Activated CD4-positive, alpha-beta memory T cell treated with anti-CD3 and anti-CD28 coated beads, Interleukin-2, amount 10 ng/mL, durations not matched to agents 7 days and 5 days (primary cell): ENCODE measurements at regions not wholly inside any gene's neighbourhood (a gene's known extent, or its start where the extent isn't known, plus 50 kb on each side); places are given as distances from the start of the nearest gene placed in this dataset.

Source experiments
- CTCF ChIA-PET: fragments of 350-600 bp; sonication (Branson Sonifier 250); formaldehyde crosslinking; loops from one replicate; lab custom pipeline; 2021; ENCODE audit warnings: antibody characterized with exemption, inconsistent platforms; lab: Charles Lee
- POLR2A ChIA-PET: fragments of 350-600 bp; sonication (Branson Sonifier 250); formaldehyde crosslinking; loops from one replicate; lab custom pipeline; 2021; ENCODE audit warnings: antibody characterized with exemption; lab: Charles Lee
- DNase-seq: peaks from one replicate; pipeline ENCODE4 v3.0.0-alpha.2; 2020
- H3K27ac Mint-ChIP-seq: one replicate; pipeline ENCODE4 v1.8.0; 2021; ENCODE audit warnings: mild to moderate bottlenecking, mixed read lengths
- H3K27me3 Mint-ChIP-seq: one replicate; pipeline ENCODE4 v1.8.0; 2021; ENCODE audit warnings: mixed read lengths
- H3K36me3 Mint-ChIP-seq: one replicate; pipeline ENCODE4 v1.8.0; 2021; ENCODE audit warnings: low read depth, mixed read lengths
- H3K4me1 Mint-ChIP-seq: one replicate; pipeline ENCODE4 v1.8.0; 2021; ENCODE audit warnings: mixed read lengths
- H3K4me3 Mint-ChIP-seq: one replicate; pipeline ENCODE4 v1.8.0; 2021; ENCODE audit warnings: mild to moderate bottlenecking, mixed read lengths
- H3K9me3 Mint-ChIP-seq: one replicate; pipeline ENCODE4 v1.8.0; 2021; ENCODE audit warnings: mixed read lengths

DNA sequence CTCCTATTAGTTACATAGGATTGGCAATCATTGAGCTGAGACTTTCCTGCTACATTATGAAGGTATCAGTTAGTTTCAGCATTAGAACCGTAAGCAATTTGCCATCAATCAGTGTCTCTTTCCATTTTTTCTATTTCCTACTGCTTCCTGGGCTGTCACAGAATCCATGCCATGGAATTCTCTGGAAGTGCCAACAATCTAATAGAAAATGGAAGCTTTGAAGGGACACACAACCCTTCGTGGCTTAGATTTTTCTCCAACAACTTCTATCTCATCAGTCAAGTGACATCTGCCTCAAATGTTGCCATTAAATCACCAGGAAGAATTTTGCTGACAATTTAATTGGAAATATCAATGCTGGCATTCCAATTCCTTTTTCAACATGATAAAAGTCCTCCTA lies 183.5 kb upstream of the PARD3B start:
- Mint-ChIP-seq H3K4me3 (no peak overlapping the region), H3K9me3 (no peaks in the 10 kb centered on the region), H3K27ac (no peak overlapping the region), H3K4me1 (no peaks in the 10 kb centered on the region), H3K36me3 (no peaks in the 10 kb centered on the region), H3K27me3 (peaks cover 1% of the 10 kb centered on the region)
- DNase-seq, result no peak
- POLR2A ChIA-PET, result no interaction called here
- CTCF ChIA-PET, result no interaction called here

DNA sequence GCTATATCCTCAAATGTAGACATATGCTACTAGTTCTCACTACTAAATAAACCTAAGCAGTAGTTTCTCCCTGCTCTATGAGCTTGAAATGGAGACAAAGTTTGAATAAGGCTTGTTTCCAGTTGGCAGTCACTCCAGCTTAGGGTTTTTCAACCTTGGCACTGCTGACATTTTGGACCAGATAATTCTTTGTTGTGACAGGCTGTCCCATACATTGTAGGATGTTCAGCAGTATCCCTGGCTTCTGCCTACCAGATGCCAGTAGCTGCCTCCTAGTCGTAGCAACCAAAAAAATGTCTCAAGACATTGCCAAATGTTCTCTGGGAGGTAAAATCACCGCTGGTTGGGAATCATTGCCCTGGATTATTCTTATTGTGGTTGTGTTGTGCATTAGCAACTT lies 182.7 kb upstream of the PARD3B start:
- DNase-seq, result no peak
- Mint-ChIP-seq H3K27ac (no peak overlapping the region), H3K4me3 (no peak overlapping the region), H3K4me1 (no peaks in the 10 kb centered on the region), H3K9me3 (no peaks in the 10 kb centered on the region), H3K27me3 (no peaks in the 10 kb centered on the region), H3K36me3 (no peaks in the 10 kb centered on the region)
- ChIA-PET CTCF (no interaction called here), POLR2A (no interaction called here)

DNA sequence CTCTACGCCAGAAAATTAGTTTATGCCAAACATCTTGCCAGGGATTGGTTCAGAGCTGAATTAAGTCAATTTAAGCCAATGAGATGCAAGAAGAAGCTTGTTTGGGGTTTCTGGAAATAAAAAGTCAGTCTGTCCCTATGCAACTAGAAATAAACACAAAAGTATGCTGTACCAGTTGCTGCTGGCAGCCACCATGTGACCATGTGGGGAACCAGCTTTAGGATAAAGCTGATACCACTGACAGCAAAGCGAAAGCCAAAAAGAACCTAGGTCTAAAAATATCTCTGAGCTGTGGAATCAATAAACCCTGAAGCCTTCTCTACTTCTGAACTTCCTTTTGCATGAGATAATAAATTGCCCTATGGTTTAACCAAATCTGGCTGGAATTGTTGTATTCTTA lies 181.8 kb upstream of the PARD3B start:
- Mint-ChIP-seq H3K27me3 (peaks cover 3% of the 10 kb centered on the region), H3K4me3 (no peak overlapping the region)

DNA sequence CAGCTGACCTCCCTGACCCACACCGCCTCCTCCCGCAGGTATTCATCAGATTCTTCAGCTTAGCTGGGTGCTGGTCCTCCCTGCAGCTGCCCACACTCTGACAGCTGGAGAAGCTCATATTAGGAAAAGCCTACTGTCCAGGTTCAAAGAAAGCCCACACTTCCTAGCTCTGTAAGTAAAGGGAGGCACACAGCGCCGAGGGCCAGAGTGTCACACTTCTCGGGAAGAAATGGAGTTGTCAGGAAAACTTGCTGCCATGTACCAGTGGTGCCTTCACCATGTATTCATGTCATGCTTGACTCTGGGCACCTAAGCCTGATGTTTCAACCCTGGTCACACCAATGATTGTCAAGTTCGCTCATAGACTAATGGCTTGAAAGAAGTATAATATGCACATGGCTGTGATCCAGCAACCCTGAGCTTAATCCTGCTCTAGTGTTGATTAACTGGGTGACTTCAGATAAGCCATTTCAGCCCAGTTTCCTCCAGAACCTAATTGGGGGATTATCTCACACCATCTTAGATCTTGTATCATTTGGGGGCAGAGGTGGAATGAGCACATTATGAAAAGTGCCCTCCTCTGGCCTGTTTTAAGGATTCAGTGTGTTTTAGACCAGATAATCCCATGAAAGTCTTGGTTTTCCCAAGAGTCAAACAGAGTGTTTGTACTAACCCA lies 180.3 kb upstream of the PARD3B start:
- Mint-ChIP-seq H3K4me3 (no peak overlapping the region), H3K9me3 (no peaks in the 10 kb centered on the region), H3K27me3 (peaks cover 7% of the 10 kb centered on the region), H3K4me1 (no peaks in the 10 kb centered on the region), H3K27ac (no peak overlapping the region), H3K36me3 (no peaks in the 10 kb centered on the region)
- ChIA-PET POLR2A (no interaction called here), CTCF (no interaction called here)
- DNase-seq, result no peak

More for the DNA sequence above, 181.8 kb upstream of the PARD3B start:
- no peaks in the 10 kb centered on the region for H3K4me1 Mint-ChIP-seq
- ChIA-PET CTCF (no interaction called here), POLR2A (no interaction called here)
- no peaks in the 10 kb centered on the region for H3K9me3 Mint-ChIP-seq
- no peak overlapping the region for H3K27ac Mint-ChIP-seq
- no peaks in the 10 kb centered on the region for H3K36me3 Mint-ChIP-seq
- DNase-seq, result no peak

DNA sequence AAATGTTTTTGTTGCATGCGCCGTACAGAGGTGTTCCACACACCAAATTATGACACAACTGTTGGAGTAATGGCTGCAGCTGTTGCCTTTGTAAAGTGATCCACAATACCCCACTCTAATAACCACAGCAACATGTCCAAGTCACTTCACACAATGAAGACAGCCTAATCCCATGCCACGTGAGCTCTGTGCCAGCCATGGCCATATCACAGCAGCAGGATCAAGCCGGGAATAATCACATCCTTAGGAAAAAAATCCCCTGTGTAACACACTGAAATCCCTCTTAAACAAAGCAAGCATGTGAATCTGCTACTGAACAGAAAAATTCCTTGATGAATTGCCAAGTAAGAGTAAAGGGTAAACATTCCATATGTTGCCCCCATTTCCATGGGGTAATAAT lies 179.5 kb upstream of the PARD3B start:
- H3K9me3 Mint-ChIP-seq, result no peaks in the 10 kb centered on the region
- no peaks in the 10 kb centered on the region for H3K36me3 Mint-ChIP-seq
- ChIA-PET POLR2A (no interaction called here), CTCF (no interaction called here)
- no peak overlapping the region for H3K4me3 Mint-ChIP-seq
- no peak for DNase-seq
- H3K27ac Mint-ChIP-seq, result no peak overlapping the region
- H3K4me1 Mint-ChIP-seq, result no peaks in the 10 kb centered on the region
- peaks cover 11% of the 10 kb centered on the region for H3K27me3 Mint-ChIP-seq

DNA sequence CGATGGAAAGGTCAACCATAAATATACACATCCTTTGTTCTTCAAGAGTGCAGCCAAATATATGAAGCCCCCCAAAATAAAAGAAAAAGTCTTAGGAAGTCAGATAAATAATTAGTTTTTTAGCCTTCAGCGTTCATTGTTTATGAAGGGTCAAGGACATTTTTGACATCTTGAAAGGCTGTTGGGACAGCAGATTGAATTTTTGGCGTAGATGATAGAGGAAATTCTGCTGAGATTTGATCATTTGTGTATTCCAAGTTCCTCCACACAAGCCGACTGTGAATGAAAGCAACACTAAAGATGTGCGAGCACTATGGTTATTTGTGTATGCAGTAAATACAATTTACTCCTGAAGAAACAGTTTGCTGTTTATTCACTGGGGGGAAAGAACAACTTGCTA lies 177.8 kb upstream of the PARD3B start:
- H3K36me3 Mint-ChIP-seq, result no peaks in the 10 kb centered on the region
- no peaks in the 10 kb centered on the region for H3K4me1 Mint-ChIP-seq
- H3K27me3 Mint-ChIP-seq, result peaks cover 11% of the 10 kb centered on the region
- DNase-seq, result no peak
- H3K27ac Mint-ChIP-seq, result no peak overlapping the region
- POLR2A ChIA-PET, result no interaction called here
- no peak overlapping the region for H3K4me3 Mint-ChIP-seq
- CTCF ChIA-PET, result no interaction called here
- no peaks in the 10 kb centered on the region for H3K9me3 Mint-ChIP-seq

DNA sequence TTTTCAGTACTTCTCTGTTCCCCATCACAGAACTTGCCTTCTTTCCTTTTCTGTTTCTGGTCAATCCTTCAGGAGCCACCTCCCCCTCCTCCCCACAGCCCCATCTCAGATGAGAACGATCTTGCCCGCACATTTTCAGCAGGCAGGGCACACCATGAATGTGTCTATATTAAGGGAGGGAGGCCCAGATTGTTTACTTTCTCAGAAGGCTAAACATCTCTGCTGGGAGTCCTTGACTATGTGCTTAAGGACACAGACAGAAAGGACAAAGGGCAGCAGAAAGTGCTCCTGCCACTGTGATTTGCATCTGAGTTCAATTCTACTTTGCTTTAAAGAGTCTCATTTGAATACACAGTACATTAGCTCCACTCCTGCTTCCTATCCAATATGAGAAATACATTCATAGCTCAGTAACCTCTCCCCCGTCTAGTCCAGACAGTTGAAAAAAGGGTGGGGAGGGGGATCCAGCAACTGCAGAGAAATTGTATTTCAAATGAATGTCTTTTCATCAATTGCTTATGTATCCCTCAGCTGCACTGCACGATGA lies 175.0 kb upstream of the PARD3B start:
- Mint-ChIP-seq H3K27me3 (peaks cover 11% of the 10 kb centered on the region), H3K4me3 (no peak overlapping the region), H3K9me3 (no peaks in the 10 kb centered on the region), H3K27ac (no peak overlapping the region), H3K4me1 (no peaks in the 10 kb centered on the region), H3K36me3 (no peaks in the 10 kb centered on the region)
- DNase-seq, result no peak
- CTCF ChIA-PET, result no interaction called here
- POLR2A ChIA-PET, result no interaction called here

DNA sequence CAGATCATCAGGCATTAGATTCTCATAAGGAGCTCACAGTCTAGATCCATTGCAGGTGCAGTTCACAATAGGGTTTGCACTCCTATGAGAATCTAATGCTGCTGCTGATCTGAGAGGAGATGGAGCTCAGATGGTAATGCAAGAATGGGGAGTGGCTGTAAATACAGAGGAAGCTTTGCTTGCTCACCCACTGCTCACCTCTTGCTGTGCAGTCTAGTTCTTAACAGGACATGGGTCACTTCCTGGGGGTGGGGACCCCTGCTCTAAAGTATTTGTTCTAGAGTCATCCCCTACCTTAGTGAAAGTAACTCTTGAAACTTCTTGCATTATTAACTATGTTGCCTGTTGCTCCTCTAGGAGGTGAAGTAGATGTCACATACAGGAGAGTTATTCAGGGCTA lies 171.3 kb upstream of the PARD3B start:
- no peak overlapping the region for H3K4me3 Mint-ChIP-seq
- H3K27ac Mint-ChIP-seq, result no peak overlapping the region
- H3K27me3 Mint-ChIP-seq, result peaks cover 7% of the 10 kb centered on the region
- CTCF ChIA-PET, result no interaction called here
- H3K9me3 Mint-ChIP-seq, result no peaks in the 10 kb centered on the region
- POLR2A ChIA-PET, result no interaction called here
- no peak for DNase-seq
- H3K36me3 Mint-ChIP-seq, result no peaks in the 10 kb centered on the region
- no peaks in the 10 kb centered on the region for H3K4me1 Mint-ChIP-seq

DNA sequence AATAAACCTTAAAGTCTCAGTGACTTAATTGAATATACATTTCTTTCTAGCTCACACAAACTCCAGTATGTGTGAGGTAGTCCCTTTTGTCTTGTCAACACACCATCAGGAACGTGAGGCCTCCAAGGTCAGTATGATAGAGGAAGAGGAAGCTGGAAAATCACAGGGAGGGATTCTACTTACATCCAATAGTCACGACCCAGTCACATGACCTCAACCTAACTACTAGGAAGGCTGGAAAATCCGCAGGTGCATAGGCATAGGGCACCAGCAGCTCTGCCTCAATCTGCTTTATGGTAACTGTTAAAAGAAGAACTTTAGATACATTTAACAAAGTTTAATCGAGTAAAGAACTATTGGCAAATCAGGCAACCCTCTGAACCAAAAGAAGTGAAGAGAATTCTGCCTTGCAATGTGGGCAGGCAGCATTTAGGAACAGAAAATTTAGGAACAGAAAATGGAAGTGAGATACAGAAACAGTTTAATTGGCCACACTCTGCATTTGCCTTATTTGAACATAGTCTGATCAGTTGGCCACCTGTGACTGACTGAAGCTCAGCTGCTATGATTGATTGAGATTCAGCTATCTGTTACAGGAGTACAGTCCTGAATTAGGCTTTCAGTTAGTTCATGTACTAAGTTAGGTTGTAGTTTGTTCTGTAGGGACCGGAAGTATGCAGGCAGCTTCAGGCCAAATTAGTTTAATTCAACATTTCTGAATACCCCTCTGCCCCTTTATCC lies 165.0 kb upstream of the PARD3B start:
- Mint-ChIP-seq H3K4me1 (no peaks in the 10 kb centered on the region), H3K36me3 (no peaks in the 10 kb centered on the region), H3K4me3 (no peak overlapping the region), H3K27ac (no peak overlapping the region), H3K9me3 (peaks cover 2% of the 10 kb centered on the region), H3K27me3 (peaks cover 4% of the 10 kb centered on the region)
- no peak for DNase-seq
- POLR2A ChIA-PET, result no interaction called here
- CTCF ChIA-PET, result interaction anchor here (1.2 kb wide), 1 partner anchor 8 kb away, joined by 3 read pairs; no protein-coding TSS in a partner anchor

DNA sequence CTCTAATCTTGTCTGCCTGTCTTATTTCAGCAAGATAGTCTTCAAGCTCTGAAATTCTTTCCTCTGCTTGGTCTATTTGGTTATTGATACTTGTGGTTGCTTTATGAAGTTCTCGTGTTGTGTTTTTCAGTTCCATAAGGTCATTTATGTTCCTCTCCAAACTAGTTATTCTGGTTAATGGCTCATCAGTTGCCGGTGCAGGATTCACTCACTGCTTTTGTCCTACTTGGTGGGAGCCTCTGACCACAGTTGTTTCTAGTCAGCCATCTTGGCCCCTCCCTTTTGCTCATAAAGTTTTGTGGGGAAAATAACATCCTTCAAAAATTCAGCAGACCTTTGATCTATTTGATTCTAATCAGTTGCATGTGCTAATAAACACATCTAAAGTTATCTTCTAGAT lies 158.6 kb upstream of the PARD3B start:
- H3K4me1 Mint-ChIP-seq, result no peaks in the 10 kb centered on the region
- H3K27ac Mint-ChIP-seq, result no peak overlapping the region
- peaks cover 6% of the 10 kb centered on the region for H3K27me3 Mint-ChIP-seq
- POLR2A ChIA-PET, result no interaction called here
- H3K36me3 Mint-ChIP-seq, result no peaks in the 10 kb centered on the region
- no peaks in the 10 kb centered on the region for H3K9me3 Mint-ChIP-seq
- no peak for DNase-seq
- CTCF ChIA-PET, result no interaction called here
- H3K4me3 Mint-ChIP-seq, result no peak overlapping the region

DNA sequence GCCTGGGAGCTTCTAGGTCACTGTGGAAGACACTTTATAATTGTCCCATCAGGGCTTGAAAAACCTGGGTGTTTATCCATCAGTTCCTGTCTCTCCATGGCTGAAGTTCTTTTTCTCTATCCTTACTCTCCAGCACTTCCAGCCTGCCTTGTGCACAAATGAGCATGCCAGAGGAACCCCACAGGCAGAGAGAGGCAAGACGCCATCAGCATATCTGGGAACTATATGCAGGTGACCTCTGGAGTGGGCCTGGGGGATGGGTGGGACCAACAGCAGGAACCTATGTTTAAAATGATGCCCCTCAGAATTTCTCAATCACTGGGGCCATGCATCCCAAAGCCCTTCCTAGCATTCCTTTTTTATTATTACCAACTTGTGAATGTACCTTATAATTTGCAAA lies 156.2 kb upstream of the PARD3B start:
- POLR2A ChIA-PET, result no interaction called here
- no peak for DNase-seq
- CTCF ChIA-PET, result interaction anchor here (0.6 kb wide), 1 partner anchor 200 kb away, joined by 3 read pairs; no protein-coding TSS in a partner anchor
- peaks cover 10% of the 10 kb centered on the region for H3K27me3 Mint-ChIP-seq
- H3K27ac Mint-ChIP-seq, result no peak overlapping the region
- H3K4me3 Mint-ChIP-seq, result no peak overlapping the region
- no peaks in the 10 kb centered on the region for H3K9me3 Mint-ChIP-seq
- no peaks in the 10 kb centered on the region for H3K36me3 Mint-ChIP-seq
- no peaks in the 10 kb centered on the region for H3K4me1 Mint-ChIP-seq

DNA sequence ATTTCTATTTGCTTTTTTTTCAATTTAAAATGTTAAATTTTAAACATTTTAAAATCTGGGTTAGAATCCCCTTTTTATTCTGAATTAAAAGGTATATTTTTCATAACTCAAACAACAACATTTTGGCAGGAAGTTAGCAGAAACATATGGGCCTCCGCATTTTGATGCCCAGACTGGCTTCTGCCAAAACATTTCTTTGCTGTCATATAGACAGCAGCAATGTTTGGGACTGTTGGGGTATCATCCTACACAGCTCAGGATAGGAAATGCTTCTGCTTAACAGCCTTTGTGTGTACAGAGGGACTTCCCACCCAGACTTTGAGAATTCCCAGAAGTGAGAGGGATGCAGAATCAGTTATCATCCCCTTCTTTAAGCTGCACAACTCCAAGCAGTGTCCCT lies 155.4 kb upstream of the PARD3B start:
- ChIA-PET CTCF (no interaction called here), POLR2A (no interaction called here)
- Mint-ChIP-seq H3K27me3 (peaks cover 11% of the 10 kb centered on the region), H3K36me3 (no peaks in the 10 kb centered on the region), H3K4me3 (no peak overlapping the region), H3K27ac (no peak overlapping the region), H3K4me1 (no peaks in the 10 kb centered on the region), H3K9me3 (no peaks in the 10 kb centered on the region)
- no peak for DNase-seq

DNA sequence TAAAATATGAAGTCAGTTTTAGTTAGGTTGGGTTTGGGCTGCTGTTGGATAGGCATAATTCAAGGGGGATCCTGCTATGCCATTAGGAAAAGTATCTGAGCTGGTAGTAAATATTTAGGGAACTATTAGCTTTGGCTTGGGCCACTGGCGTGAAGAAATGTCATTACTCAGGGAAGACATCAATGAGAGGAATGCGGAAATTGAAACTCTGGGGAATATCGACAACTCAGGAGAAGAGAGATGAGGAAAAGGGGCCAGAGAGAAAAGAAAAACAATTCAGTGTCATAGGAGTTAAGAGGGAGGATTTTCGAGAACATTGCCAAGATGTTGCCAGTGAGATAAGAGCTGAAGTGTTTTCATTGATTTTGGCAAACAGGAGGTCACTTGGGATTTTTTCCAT lies 149.7 kb upstream of the PARD3B start:
- Mint-ChIP-seq H3K27me3 (peaks cover 10% of the 10 kb centered on the region), H3K4me3 (no peak overlapping the region), H3K9me3 (no peaks in the 10 kb centered on the region), H3K4me1 (no peaks in the 10 kb centered on the region), H3K27ac (no peak overlapping the region), H3K36me3 (no peaks in the 10 kb centered on the region)
- CTCF ChIA-PET, result no interaction called here
- no peak for DNase-seq
- POLR2A ChIA-PET, result no interaction called here

DNA sequence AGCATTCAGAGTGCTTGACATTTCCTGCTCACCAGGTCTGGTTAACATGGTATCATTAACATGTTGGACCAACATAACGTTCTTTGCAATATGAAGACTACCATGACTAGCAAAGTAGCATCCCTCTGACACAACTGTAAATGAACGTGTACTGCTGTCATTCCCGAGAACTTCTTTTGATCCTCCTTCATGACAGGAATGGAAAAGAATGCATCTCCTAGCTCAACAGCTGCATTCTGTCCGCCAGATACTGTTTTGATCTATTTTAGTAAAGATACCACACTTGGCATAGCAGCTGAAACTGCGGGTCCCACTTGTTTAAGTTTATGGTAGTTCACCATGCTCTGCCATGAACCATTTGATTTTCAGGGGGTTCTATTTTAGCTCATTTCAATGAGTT lies 144.2 kb upstream of the PARD3B start:
- Mint-ChIP-seq H3K36me3 (no peaks in the 10 kb centered on the region), H3K27ac (no peak overlapping the region), H3K4me3 (no peak overlapping the region), H3K4me1 (no peaks in the 10 kb centered on the region), H3K27me3 (peaks cover 7% of the 10 kb centered on the region), H3K9me3 (no peaks in the 10 kb centered on the region)
- ChIA-PET CTCF (no interaction called here), POLR2A (no interaction called here)
- DNase-seq, result no peak
